ENCODE measurements at regions not wholly inside any gene's neighbourhood (a gene's known extent, or its start where the extent isn't known, plus 50 kb on each side); places are given as distances from the start of the nearest gene placed in this dataset.

- TF ChIP-seq POLR2A (IDR thresholded peaks at IDR 0.05) (no peak), CTCF (IDR thresholded peaks at IDR 0.05) (no peak)
Measured at GRCh38 chr15:37221671-37222145, 121.4 kb upstream of the MEIS2 start.
